Suprapubic skin (tissue), 3 donors: ENCODE measurements at regions not wholly inside any gene's neighbourhood (a gene's known extent, or its start where the extent isn't known, plus 50 kb on each side); places are given as distances from the start of the nearest gene placed in this dataset.

Experiments used
- CTCF ChIP-seq, 2 donors: fragments of 200-600 bp in 1 of 2; fragments of 450-650 bp in 1 of 2; sonication (generic) in 1 of 2; IDR thresholded peaks; one replicate each; pipeline ENCODE4 v1.5.1; 2016 to 2019; ENCODE audit warnings: antibody characterized with exemption in 2 of 2, mild to moderate bottlenecking in 1 of 2, moderate library complexity in 1 of 2
- EP300 ChIP-seq: sonication (generic); formaldehyde crosslinking; IDR thresholded peaks from one replicate; pipeline ENCODE4 v1.6.1; 2017; ENCODE audit warnings: antibody characterized with exemption
- POLR2A ChIP-seq, 2 donors: fragments of 450-650 bp; IDR thresholded peaks; one replicate each; pipeline ENCODE4 v1.6.1; 2017; ENCODE audit warnings: antibody characterized with exemption in 2 of 2, mild to moderate bottlenecking in 2 of 2, moderate library complexity in 2 of 2

GRCh38 chr4:33536898-33537297 is 2707.4 kb downstream of the ARAP2 start:
- TF ChIP-seq EP300 (no peak), CTCF (IDR thresholded peaks at IDR 0.05) (no peak), POLR2A (IDR thresholded peaks at IDR 0.05) (no peak)
